ENCODE measurements at regions not wholly inside any gene's neighbourhood (a gene's known extent, or its start where the extent isn't known, plus 50 kb on each side); places are given as distances from the start of the nearest gene placed in this dataset.

DNA sequence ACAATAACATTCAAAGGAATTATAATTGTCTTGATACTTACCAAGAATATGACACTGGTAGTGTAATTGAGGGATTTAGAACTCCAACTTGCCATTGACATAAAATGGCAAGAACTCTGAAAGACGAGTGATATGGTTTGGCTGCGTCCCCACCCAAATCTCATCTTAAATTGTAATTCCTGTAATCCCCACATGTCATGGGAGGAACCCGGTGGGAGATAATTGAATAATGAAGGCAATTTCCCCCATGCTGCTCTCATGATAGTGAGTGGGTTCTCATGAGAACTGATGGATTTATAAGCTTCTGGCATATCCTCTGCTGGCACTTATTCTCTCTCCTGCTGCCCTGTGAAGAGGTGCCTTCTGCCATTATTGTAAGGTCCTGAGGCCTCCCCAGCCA lies 1536.4 kb downstream of the TECRL start:
- no TSS peak for BruUV-seq (replicated peaks)
- Histone ChIP-seq H3K27ac (ENCODE audit: low read depth, low read length, poor library complexity, severe bottlenecking) (no peak overlapping the region), H3K4me1 (ENCODE audit: insufficient read depth, low read length, poor library complexity, severe bottlenecking) (no peaks in the 10 kb centered on the region), H3K27me3 (replicated peaks; ENCODE audit: insufficient read depth, low read depth, low read length, poor library complexity) (no peaks in the 10 kb centered on the region), H3K9me3 (ENCODE audit: low read depth, low read length, poor library complexity, severe bottlenecking) (no peaks in the 10 kb centered on the region), H3K36me3 (ENCODE audit: insufficient read depth, low read length, poor library complexity, severe bottlenecking) (no peaks in the 10 kb centered on the region), H3K4me3 (ENCODE audit: low read depth, low read length, poor library complexity, severe bottlenecking) (no peak overlapping the region)
- DNase-seq (ENCODE audit: low spot score), result no peak
- TF ChIP-seq CTCF (conservative IDR thresholded peaks at IDR 0.05; ENCODE audit: low read depth, low read length), result no peak
- no peak for TF ChIP-seq EZH2 (IDR thresholded peaks at IDR 0.05; ENCODE audit: borderline replicate concordance, low read depth, low read length, poor library complexity, severe bottlenecking)
- POLR2A ChIA-PET (ENCODE audit: low non-redundant PET), result no interaction called here
- intact Hi-C loops (cut with micrococcal nuclease; ENCODE audit: unreplicated experiment), result no loop called here
- CTCF ChIA-PET, result no interaction called here

DNA sequence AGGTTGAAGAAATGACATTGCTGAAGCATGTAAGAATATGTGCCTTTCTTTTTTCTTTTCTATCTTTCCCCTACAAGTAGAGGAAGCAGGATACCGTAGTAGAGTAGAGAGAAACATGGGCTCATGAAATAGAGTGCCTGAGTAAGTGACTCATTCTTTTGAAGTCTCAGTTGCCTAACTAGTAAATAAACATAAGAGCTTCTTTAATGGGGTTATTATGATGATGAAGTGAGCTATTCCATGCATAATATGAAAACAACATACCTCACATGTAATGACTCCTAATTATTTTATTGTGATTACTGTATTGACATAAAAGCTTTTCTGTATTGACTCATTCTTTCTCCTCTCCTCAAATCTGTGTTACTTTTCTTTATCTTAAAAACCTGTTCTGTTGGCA lies 1538.2 kb downstream of the TECRL start:
- H3K27ac ChIP-seq (ENCODE audit: low read depth, low read length, poor library complexity, severe bottlenecking), result no peak overlapping the region
- no peak for DNase-seq (ENCODE audit: low spot score)
- no peak overlapping the region for H3K4me3 ChIP-seq (ENCODE audit: low read depth, low read length, poor library complexity, severe bottlenecking)
- POLR2A ChIA-PET (ENCODE audit: low non-redundant PET), result no interaction called here
- no peaks in the 10 kb centered on the region for H3K36me3 ChIP-seq (ENCODE audit: insufficient read depth, low read length, poor library complexity, severe bottlenecking)
- CTCF ChIA-PET, result no interaction called here
- no TSS peak for BruUV-seq (replicated peaks)
- TF ChIP-seq CTCF (conservative IDR thresholded peaks at IDR 0.05; ENCODE audit: low read depth, low read length), result no peak
- no peak for TF ChIP-seq EZH2 (IDR thresholded peaks at IDR 0.05; ENCODE audit: borderline replicate concordance, low read depth, low read length, poor library complexity, severe bottlenecking)
- intact Hi-C loops (cut with micrococcal nuclease; ENCODE audit: unreplicated experiment), result no loop called here
- no peaks in the 10 kb centered on the region for H3K9me3 ChIP-seq (ENCODE audit: low read depth, low read length, poor library complexity, severe bottlenecking)
- H3K4me1 ChIP-seq (ENCODE audit: insufficient read depth, low read length, poor library complexity, severe bottlenecking), result no peaks in the 10 kb centered on the region
- no peaks in the 10 kb centered on the region for H3K27me3 ChIP-seq (replicated peaks; ENCODE audit: insufficient read depth, low read depth, low read length, poor library complexity)

- no TSS peak for BruUV-seq (replicated peaks)
- Histone ChIP-seq H3K9me3 (ENCODE audit: low read depth, low read length, poor library complexity, severe bottlenecking) (no peaks in the 10 kb centered on the region), H3K36me3 (ENCODE audit: insufficient read depth, low read length, poor library complexity, severe bottlenecking) (no peaks in the 10 kb centered on the region), H3K27me3 (replicated peaks; ENCODE audit: insufficient read depth, low read depth, low read length, poor library complexity) (no peaks in the 10 kb centered on the region), H3K4me3 (ENCODE audit: low read depth, low read length, poor library complexity, severe bottlenecking) (no peak overlapping the region), H3K27ac (ENCODE audit: low read depth, low read length, poor library complexity, severe bottlenecking) (no peak overlapping the region), H3K4me1 (ENCODE audit: insufficient read depth, low read length, poor library complexity, severe bottlenecking) (no peaks in the 10 kb centered on the region)
- CTCF ChIA-PET, result no interaction called here
- intact Hi-C loops (cut with micrococcal nuclease; ENCODE audit: unreplicated experiment), result no loop called here
- DNase-seq (ENCODE audit: low spot score), result no peak
- POLR2A ChIA-PET (ENCODE audit: low non-redundant PET), result no interaction called here
- TF ChIP-seq EZH2 (IDR thresholded peaks at IDR 0.05; ENCODE audit: borderline replicate concordance, low read depth, low read length, poor library complexity, severe bottlenecking) (no peak), CTCF (conservative IDR thresholded peaks at IDR 0.05; ENCODE audit: low read depth, low read length) (no peak)
Measured at GRCh38 chr4:62870451-62870850, 1538.8 kb downstream of the TECRL start.

Data from A673 (cell line).